ENCODE measurements at regions not wholly inside any gene's neighbourhood (a gene's known extent, or its start where the extent isn't known, plus 50 kb on each side); places are given as distances from the start of the nearest gene placed in this dataset.

DNA sequence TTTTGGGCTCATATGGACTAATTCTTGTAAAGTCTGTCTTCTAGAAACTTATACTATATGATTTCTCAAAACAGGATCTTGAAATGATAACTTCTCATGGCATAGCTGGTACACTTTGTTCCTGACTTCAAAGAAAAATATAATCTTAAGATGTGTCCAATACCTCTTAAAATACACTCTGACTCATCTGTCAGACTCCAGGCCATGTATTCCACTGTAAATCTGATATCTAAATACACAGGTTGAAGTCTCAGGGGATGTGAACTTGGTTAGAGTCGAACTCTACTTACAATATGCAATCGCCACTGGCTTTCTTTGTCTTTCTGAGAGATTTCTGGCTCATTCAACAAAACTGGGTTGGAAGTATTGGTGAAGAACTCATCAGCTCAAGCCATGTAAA, 99.8 kb downstream of the LACC1 start (continued):
- TF ChIP-seq ZNF214 (tag by site-specific recombination; IDR thresholded peaks at IDR 0.05; ENCODE audit: borderline replicate concordance): no peak
- TF ChIP-seq ZNF514 (tag by site-specific recombination; IDR thresholded peaks at IDR 0.05): no peak
- TF ChIP-seq SETDB1 (IDR thresholded peaks at IDR 0.05; ENCODE audit: insufficient read length, low read length): no peak
- no peak for TF ChIP-seq OVOL3 (tag by site-specific recombination; IDR thresholded peaks at IDR 0.05)
- no peak for TF ChIP-seq KLF7 (tag by site-specific recombination; IDR thresholded peaks at IDR 0.05; ENCODE audit: borderline replicate concordance)
- no peak for TF ChIP-seq ZBTB21 (tag by site-specific recombination; IDR thresholded peaks at IDR 0.05)
- TF ChIP-seq ZNF140 (tag by site-specific recombination; IDR thresholded peaks at IDR 0.05): no peak

DNA sequence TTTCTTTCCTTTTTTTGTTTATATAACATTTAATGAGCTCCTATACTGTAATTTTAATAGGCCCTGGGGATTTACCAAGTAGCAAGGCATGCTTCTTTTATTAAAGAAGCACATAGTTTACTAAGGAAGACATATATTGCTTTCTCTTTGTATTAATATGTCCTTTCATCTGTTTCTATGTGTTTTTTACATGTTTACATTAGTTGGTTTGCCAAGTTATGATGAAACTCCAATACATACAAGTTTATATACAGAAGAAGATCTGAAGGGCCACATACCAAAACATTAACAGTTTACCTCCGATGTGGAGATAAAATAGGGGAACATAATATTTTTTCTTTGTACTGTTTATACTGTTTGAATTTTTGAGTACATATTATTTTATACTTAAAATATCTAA, 100.9 kb downstream of the LACC1 start:
- peaks cover 1% of the 10 kb centered on the region; the same call in 1 of the 2 replicates for H3K4me1 ChIP-seq (ENCODE audit: control insufficient read depth, insufficient read depth, low read length)
- CTCF ChIA-PET: no interaction called here
- TF ChIP-seq ZNF174 (tag by site-specific recombination; IDR thresholded peaks at IDR 0.05) (no peak), ZNF391 (tag by site-specific recombination; IDR thresholded peaks at IDR 0.05; ENCODE audit: borderline replicate concordance, low read depth) (no peak), KLF8 (tag by site-specific recombination; IDR thresholded peaks at IDR 0.05) (no peak), ZNF629 (tag by site-specific recombination; IDR thresholded peaks at IDR 0.05) (no peak), ZNF24 (tag by site-specific recombination; IDR thresholded peaks at IDR 0.05) (no peak), ZBTB8A (tag by site-specific recombination; IDR thresholded peaks at IDR 0.05) (no peak), ZFP3 (tag by site-specific recombination; IDR thresholded peaks at IDR 0.05; ENCODE audit: low read depth) (no peak), ZNF610 (tag by site-specific recombination; IDR thresholded peaks at IDR 0.05; ENCODE audit: borderline replicate concordance) (no peak), ZFHX2 (tag by site-specific recombination; conservative IDR thresholded peaks at IDR 0.05) (no peak), YY2 (tag by site-specific recombination; IDR thresholded peaks at IDR 0.05) (no peak), ZNF560 (tag by site-specific recombination; IDR thresholded peaks at IDR 0.05; ENCODE audit: borderline replicate concordance) (no peak), ZBTB48 (tag by site-specific recombination; IDR thresholded peaks at IDR 0.05) (no peak), ZNF335 (tag by site-specific recombination; conservative IDR thresholded peaks at IDR 0.05) (no peak)
- TF ChIP-seq, protein P1, sequence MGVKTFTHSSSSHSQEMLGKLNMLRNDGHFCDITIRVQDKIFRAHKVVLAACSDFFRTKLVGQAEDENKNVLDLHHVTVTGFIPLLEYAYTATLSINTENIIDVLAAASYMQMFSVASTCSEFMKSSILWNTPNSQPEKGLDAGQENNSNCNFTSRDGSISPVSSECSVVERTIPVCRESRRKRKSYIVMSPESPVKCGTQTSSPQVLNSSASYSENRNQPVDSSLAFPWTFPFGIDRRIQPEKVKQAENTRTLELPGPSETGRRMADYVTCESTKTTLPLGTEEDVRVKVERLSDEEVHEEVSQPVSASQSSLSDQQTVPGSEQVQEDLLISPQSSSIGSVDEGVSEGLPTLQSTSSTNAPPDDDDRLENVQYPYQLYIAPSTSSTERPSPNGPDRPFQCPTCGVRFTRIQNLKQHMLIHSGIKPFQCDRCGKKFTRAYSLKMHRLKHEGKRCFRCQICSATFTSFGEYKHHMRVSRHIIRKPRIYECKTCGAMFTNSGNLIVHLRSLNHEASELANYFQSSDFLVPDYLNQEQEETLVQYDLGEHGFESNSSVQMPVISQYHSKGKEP (tag by site-specific recombination; IDR thresholded peaks at IDR 0.05): no peak
- TF ChIP-seq, protein P2, sequence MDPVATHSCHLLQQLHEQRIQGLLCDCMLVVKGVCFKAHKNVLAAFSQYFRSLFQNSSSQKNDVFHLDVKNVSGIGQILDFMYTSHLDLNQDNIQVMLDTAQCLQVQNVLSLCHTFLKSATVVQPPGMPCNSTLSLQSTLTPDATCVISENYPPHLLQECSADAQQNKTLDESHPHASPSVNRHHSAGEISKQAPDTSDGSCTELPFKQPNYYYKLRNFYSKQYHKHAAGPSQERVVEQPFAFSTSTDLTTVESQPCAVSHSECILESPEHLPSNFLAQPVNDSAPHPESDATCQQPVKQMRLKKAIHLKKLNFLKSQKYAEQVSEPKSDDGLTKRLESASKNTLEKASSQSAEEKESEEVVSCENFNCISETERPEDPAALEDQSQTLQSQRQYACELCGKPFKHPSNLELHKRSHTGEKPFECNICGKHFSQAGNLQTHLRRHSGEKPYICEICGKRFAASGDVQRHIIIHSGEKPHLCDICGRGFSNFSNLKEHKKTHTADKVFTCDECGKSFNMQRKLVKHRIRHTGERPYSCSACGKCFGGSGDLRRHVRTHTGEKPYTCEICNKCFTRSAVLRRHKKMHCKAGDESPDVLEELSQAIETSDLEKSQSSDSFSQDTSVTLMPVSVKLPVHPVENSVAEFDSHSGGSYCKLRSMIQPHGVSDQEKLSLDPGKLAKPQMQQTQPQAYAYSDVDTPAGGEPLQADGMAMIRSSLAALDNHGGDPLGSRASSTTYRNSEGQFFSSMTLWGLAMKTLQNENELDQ (tag by site-specific recombination; IDR thresholded peaks at IDR 0.05; ENCODE audit: low read depth): no peak
- TF ChIP-seq, protein P3, sequence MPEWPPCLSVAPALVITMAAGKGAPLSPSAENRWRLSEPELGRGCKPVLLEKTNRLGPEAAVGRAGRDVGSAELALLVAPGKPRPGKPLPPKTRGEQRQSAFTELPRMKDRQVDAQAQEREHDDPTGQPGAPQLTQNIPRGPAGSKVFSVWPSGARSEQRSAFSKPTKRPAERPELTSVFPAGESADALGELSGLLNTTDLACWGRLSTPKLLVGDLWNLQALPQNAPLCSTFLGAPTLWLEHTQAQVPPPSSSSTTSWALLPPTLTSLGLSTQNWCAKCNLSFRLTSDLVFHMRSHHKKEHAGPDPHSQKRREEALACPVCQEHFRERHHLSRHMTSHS (tag by site-specific recombination; IDR thresholded peaks at IDR 0.05): no peak
- TF ChIP-seq, protein P4, sequence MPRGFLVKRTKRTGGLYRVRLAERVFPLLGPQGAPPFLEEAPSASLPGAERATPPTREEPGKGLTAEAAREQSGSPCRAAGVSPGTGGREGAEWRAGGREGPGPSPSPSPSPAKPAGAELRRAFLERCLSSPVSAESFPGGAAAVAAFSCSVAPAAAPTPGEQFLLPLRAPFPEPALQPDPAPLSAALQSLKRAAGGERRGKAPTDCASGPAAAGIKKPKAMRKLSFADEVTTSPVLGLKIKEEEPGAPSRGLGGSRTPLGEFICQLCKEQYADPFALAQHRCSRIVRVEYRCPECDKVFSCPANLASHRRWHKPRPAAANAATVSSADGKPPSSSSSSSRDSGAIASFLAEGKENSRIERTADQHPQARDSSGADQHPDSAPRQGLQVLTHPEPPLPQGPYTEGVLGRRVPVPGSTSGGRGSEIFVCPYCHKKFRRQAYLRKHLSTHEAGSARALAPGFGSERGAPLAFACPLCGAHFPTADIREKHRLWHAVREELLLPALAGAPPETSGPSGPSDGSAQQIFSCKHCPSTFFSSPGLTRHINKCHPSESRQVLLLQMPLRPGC (tag by site-specific recombination; IDR thresholded peaks at IDR 0.05): no peak
- TF ChIP-seq, protein P5, sequence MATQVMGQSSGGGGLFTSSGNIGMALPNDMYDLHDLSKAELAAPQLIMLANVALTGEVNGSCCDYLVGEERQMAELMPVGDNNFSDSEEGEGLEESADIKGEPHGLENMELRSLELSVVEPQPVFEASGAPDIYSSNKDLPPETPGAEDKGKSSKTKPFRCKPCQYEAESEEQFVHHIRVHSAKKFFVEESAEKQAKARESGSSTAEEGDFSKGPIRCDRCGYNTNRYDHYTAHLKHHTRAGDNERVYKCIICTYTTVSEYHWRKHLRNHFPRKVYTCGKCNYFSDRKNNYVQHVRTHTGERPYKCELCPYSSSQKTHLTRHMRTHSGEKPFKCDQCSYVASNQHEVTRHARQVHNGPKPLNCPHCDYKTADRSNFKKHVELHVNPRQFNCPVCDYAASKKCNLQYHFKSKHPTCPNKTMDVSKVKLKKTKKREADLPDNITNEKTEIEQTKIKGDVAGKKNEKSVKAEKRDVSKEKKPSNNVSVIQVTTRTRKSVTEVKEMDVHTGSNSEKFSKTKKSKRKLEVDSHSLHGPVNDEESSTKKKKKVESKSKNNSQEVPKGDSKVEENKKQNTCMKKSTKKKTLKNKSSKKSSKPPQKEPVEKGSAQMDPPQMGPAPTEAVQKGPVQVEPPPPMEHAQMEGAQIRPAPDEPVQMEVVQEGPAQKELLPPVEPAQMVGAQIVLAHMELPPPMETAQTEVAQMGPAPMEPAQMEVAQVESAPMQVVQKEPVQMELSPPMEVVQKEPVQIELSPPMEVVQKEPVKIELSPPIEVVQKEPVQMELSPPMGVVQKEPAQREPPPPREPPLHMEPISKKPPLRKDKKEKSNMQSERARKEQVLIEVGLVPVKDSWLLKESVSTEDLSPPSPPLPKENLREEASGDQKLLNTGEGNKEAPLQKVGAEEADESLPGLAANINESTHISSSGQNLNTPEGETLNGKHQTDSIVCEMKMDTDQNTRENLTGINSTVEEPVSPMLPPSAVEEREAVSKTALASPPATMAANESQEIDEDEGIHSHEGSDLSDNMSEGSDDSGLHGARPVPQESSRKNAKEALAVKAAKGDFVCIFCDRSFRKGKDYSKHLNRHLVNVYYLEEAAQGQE (tag by site-specific recombination; IDR thresholded peaks at IDR 0.05): no peak
- TF ChIP-seq, protein P6, sequence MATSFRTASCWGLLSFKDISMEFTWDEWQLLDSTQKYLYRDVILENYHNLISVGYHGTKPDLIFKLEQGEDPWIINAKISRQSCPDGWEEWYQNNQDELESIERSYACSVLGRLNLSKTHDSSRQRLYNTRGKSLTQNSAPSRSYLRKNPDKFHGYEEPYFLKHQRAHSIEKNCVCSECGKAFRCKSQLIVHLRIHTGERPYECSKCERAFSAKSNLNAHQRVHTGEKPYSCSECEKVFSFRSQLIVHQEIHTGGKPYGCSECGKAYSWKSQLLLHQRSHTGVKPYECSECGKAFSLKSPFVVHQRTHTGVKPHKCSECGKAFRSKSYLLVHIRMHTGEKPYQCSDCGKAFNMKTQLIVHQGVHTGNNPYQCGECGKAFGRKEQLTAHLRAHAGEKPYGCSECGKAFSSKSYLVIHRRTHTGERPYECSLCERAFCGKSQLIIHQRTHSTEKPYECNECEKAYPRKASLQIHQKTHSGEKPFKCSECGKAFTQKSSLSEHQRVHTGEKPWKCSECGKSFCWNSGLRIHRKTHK (tag by site-specific recombination; IDR thresholded peaks at IDR 0.05): no peak
- POLR2A ChIA-PET: no interaction called here
- H3K9me3 ChIP-seq (ENCODE audit: control insufficient read depth, insufficient read depth, low read depth, low read length): no peaks in the 10 kb centered on the region
- no peak overlapping the region for H3K27ac ChIP-seq (ENCODE audit: extremely low read depth, low read depth, low read length)
- H3K4me3 ChIP-seq (ENCODE audit: low read depth, low read length): no peak overlapping the region
- no peaks in the 10 kb centered on the region for H3K36me3 ChIP-seq (ENCODE audit: control insufficient read depth in 2 of 2, insufficient read depth in 1 of 2, low read length in 2 of 2)
